HG02981 (cell line): ENCODE measurements at regions not wholly inside any gene's neighbourhood (a gene's known extent, or its start where the extent isn't known, plus 50 kb on each side); places are given as distances from the start of the nearest gene placed in this dataset.
"Not testable (repeated sequence)": the region's sequence is repeated elsewhere in the genome, so short reads cannot be mapped to it uniquely, and the experiment has no call there.

Experiments
- ATAC-seq: cut with Tn5 transposase; IDR thresholded peaks from one replicate; pipeline ENCODE4 v1.9.1; 2021; ENCODE audit warnings: mild to moderate bottlenecking, moderate library complexity; ENCODE audit not compliant: unreplicated experiment

DNA sequence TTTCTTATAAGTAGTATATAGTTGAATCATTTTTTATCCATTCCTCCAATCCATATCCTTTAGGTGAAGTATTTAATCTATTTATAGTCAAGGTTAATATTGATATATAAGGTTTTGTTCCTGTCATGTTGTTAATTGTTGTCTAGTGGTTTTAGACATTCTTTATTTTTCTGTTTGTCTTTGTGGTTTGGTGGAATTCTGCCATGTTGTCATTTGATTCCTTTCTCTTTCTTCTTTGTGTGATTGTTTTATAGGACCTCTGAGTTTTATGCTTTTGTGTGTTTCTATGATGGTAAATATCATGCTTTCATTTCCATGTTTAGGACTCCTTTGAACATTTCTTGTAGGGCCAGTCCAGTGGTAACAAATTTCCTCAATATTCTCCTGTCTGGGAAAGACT, 450.3 kb upstream of the BTBD3 start:
- ATAC-seq = no peak

- no peak for ATAC-seq
Measured at GRCh38 chr20:11468880-11469279, 448.8 kb upstream of the BTBD3 start.

DNA sequence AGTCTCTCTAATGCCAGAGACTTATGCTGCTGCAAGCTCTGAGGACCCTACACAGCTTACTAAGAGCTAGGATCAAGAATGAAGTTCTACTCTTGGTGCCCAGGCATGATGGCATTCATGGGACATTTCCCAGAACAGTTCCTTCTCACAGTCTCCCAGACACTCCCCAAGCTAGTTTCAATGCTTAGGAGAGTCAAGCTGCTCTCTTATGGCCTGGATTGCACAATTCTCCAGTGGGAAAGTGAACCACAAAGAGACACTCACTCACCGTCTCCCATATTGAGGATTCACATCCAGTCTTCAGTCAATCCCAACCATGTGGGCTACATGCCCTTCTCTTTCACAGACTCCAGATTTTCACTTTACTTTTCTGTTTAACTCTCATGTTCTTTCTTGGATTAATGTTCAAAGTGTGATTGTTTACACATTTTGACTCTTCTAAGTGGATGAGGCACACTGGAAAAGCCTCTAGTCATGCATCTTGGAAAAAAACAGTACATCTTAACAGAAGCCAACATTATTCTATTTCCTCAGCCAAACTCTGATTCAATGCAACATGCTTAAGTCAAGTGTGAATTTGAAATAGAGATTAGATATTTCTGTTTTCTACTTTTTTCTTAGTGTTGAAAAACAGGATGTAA, 447.8 kb upstream of the BTBD3 start:
- ATAC-seq = no peak

GRCh38 chr20:11473983-11474382, 443.7 kb upstream of the BTBD3 start:
- ATAC-seq = no peak

DNA sequence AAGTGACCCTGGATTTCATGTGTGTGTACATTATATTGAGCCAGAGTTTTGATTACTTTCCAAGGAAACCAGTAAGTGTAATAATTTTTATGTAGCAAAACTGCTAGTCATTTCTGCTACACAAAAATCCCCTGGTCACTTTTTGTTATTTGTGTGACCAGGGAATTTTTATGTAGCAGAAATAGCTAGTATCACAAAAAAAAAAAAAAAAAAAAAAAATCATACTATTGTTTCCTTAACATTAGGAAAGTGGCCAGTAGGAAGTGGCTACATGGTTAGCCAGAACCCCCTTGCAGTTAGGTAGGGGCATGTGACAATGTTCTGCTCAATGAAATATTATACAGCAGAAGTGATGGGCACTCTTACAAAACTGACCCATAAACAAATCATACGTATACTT, 434.0 kb upstream of the BTBD3 start:
- ATAC-seq = no peak

DNA sequence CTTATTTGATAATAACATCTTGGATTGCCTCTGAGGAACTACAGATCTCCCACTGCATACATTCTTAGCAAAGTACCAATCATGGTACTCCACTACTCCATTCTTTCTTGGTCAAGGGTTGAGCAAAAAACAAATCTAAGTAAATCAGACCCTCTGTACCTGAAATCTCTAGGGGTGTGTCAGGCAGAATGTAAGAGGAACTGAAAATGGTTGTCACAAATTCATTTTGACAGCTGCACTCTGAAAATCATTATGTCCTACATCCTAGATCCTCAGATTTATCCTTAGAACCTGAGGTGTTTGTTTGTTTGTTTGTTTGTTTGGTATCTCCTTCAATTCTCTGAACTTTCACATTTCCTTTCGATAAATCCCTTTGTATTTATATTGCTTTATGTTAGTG, 433.2 kb upstream of the BTBD3 start:
- no peak for ATAC-seq

- no peak for ATAC-seq
Measured at GRCh38 chr20:11492386-11492785, 425.3 kb upstream of the BTBD3 start.

GRCh38 chr20:11492846-11493245, 424.8 kb upstream of the BTBD3 start:
- ATAC-seq = no peak

GRCh38 chr20:11496380-11496779, 421.3 kb upstream of the BTBD3 start:
- ATAC-seq = no peak

- ATAC-seq = no peak
Measured at GRCh38 chr20:11497545-11497944, 420.1 kb upstream of the BTBD3 start.

GRCh38 chr20:11499101-11499634, 418.5 kb upstream of the BTBD3 start:
- no peak for ATAC-seq

GRCh38 chr20:11502061-11502460, 415.6 kb upstream of the BTBD3 start:
- ATAC-seq = no peak

DNA sequence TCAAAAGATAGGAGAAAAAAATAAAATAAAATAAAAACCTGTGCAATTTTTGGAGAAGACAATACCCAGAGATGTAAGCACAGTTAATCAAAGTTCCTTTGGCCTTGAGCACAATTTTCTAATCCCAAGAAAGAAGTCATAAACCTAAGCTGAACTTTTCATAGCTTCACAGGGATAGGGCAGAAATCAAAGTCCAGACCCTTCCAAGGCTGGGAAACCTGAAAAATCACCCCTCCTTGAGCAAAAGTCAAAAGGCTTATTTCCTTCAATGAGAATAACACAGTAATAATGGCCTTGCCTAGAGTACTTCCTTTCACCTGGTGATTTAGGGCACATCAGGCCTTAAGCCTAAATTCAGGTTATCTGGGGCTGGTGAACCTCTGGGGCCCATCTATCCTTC, 415.0 kb upstream of the BTBD3 start:
- ATAC-seq = no peak

DNA sequence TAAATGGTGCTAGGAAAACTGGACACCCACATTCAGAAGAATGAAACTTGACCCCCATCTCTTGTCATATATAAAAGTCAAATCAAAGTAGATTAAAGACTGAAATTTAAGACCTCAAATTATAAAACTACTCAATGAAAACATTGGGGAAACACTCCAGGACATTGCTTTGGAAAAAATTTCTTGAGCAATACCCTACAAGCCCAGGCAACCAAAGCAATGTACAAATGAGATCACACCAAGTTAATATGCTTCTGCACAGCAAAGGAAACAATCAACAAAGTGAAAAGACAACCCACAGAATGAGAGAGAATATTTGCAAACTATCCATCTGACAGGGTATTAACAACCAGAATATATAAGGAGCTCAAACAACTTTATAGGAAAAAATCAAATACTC, 407.9 kb upstream of the BTBD3 start:
- no peak for ATAC-seq

- ATAC-seq = no peak
Measured at GRCh38 chr20:11511821-11512220, 405.9 kb upstream of the BTBD3 start.

- not testable (repeated sequence) for ATAC-seq
Measured at GRCh38 chr20:11513241-11513745, 404.4 kb upstream of the BTBD3 start.

DNA sequence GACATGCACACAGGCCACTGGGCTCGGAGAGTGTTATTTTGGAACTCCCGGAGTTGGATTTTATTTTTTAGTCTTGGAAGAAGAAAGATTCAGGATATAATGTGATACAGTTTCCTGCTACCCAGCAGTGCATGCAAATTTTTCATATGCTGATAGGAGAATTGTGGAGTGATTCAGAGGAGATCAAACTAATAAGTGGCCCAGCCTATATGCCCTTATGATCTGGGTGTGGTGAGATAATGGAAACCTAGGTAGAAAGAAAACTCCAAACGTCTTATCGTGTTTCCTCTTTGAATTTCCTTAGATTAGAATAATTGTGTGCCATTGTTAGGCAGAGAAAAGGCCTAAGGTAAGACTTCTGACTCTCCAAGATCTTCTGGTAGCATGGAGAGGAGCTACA, 401.2 kb upstream of the BTBD3 start:
- no peak for ATAC-seq

GRCh38 chr20:11520596-11520995, 397.1 kb upstream of the BTBD3 start:
- ATAC-seq = no peak

DNA sequence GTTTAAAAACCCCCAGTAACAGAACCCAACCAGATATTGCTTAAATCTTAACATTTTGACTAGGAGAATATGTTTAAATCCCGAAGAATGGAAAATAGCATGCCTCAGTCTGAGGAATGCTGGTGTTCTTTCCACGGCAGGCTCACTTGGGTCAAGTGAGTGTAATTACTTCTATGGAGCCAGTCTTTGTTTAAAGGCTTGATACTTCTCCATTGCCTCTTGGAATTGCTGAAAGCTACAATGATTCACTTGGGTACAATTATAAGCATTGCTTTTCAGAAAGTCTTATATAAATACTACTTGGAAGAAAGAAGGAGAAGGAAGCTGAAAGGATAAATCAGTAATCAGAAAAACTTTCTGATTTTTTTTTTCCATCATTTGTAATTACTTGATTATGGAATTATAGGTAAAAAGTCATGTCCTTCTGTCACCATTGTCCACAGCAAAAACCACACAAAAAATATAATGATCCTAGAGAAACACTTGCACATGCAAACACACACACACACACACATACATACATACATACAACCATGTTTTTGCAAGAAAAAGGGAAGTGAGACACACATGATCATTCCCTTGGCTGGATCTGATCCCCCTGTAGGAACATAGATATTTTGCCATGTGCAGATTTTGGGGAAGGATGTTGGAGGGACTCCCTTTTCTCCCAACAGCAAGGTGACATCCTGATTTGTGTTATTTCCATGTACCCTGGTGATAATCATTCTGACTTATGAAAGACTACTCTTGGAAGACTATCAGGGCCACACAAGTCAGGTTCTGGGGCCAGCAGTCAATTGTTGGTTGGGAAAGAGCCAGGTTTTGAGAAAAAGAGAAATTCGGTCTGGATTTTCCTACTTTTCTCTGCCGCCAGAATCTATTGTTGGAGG, 396.0 kb upstream of the BTBD3 start:
- no peak for ATAC-seq

DNA sequence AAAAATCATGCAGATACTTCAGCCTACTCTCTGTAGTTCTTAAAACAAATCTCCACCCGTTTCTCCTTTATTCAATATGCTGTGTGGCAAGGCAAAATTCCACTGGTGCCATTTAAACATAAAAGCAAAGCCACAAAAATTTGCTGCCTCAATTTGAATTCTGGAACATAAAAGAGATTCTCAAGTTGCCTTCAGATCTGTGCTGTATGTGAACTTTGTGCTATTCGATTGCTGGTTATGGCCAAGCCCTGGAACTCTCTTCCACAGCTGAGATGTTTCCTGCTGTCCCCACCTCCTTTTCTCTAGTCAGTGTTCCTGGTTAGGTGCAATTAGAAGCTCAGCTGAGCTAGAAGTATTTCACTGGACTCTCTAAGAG, 395.3 kb upstream of the BTBD3 start:
- ATAC-seq = no peak

GRCh38 chr20:11529047-11529446, 388.6 kb upstream of the BTBD3 start:
- ATAC-seq = no peak

DNA sequence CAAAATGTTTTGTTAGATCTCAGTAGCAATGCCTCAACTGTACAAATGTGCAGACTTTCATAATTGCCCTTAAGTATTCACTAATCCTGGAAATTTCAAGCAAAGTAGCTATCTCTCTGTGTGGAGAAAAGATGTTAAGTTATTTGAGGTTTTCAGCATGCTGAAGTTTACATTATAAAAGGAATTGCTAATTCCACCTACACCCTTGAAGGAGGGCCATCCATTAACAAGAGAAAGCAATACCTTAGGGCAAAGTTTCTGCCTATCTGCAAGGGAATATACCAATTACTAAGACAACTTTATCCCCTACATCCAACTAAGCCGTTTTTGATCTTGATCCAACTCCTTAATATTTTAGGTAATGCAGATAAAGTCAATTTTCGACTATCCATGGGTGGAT, 380.7 kb upstream of the BTBD3 start:
- no peak for ATAC-seq
